SU-DHL-6 (cell line): ENCODE measurements at regions not wholly inside any gene's neighbourhood (a gene's known extent, or its start where the extent isn't known, plus 50 kb on each side); places are given as distances from the start of the nearest gene placed in this dataset.

Experiments used
- H2AFZ ChIP-seq: fragments of 200-600 bp; sonication (generic); 2 replicates; pipeline ENCODE4 v1.6.1; 2014; ENCODE audit warnings: low read depth, mild to moderate bottlenecking, moderate library complexity, mixed read lengths, antibody characterized with exemption, low read length; ENCODE audit not compliant: severe bottlenecking
- H3F3A ChIP-seq: fragments of 200-600 bp; shearing (Covaris generic); 2 replicates; pipeline ENCODE4 v1.6.0; 2016; ENCODE audit warnings: antibody characterized with exemption, mild to moderate bottlenecking; ENCODE audit not compliant: insufficient read depth
- H3K27ac ChIP-seq: fragments of 200-600 bp; sonication (generic); 2 replicates; pipeline ENCODE4 v1.5.1; 2016; ENCODE audit warnings: low read depth, mild to moderate bottlenecking, low read length, moderate library complexity, mixed read lengths
- H3K27me3 ChIP-seq: fragments of 200-600 bp; sonication (generic), shearing (Covaris generic); 2 replicates; pipeline ENCODE4 v1.6.0; 2014; ENCODE audit warnings: mild to moderate bottlenecking, low read length
- H3K36me3 ChIP-seq: fragments of 200-600 bp; sonication (generic); 2 replicates; pipeline ENCODE4 v1.6.1; 2014; ENCODE audit warnings: mild to moderate bottlenecking, low read length, mixed read lengths
- H3K4me2 ChIP-seq: fragments of 300-600, 200-600 bp; shearing (Covaris generic), sonication (generic); 2 replicates; pipeline ENCODE4 v1.6.0; 2014; ENCODE audit warnings: low read length, low read depth, mild to moderate bottlenecking; ENCODE audit not compliant: poor library complexity, severe bottlenecking
- H3K4me3 ChIP-seq: fragments of 200-600 bp; sonication (generic); 2 replicates; pipeline ENCODE4 v1.5.1; 2014; ENCODE audit warnings: antibody characterized with exemption, low read length, mild to moderate bottlenecking, mixed read lengths; ENCODE audit not compliant: insufficient read depth, poor library complexity, severe bottlenecking
- H3K79me2 ChIP-seq: fragments of 200-600 bp; sonication (generic); 2 replicates; pipeline ENCODE4 v1.6.1; 2014; ENCODE audit warnings: mild to moderate bottlenecking, low read length, moderate library complexity; ENCODE audit not compliant: insufficient read depth
- H3K9ac ChIP-seq: fragments of 200-600 bp; sonication (generic); 2 replicates; pipeline ENCODE4 v1.7.0; 2014; ENCODE audit warnings: mild to moderate bottlenecking, low read length
- H3K9me2 ChIP-seq: fragments of 200-600 bp; sonication (generic); replicated peaks from 2 replicates; pipeline ENCODE4 v1.6.1; 2014; ENCODE audit warnings: low read length; ENCODE audit not compliant: insufficient read depth
- H3K9me3 ChIP-seq: fragments of 200-600 bp; sonication (generic); 2 replicates; pipeline ENCODE4 v1.6.1; 2014; ENCODE audit warnings: low read length, mixed read lengths; ENCODE audit not compliant: insufficient read depth
- H4K20me1 ChIP-seq: fragments of 200-600 bp; sonication (generic); 2 replicates; pipeline ENCODE4 v1.6.1; 2014; ENCODE audit warnings: low read depth, mild to moderate bottlenecking, antibody characterized with exemption, low read length, moderate library complexity, mixed read lengths
- EZH2phosphoT487 ChIP-seq: fragments of 200-600 bp; sonication (generic), shearing (Covaris generic); conservative IDR thresholded peaks from 2 replicates; pipeline ENCODE4 v1.6.1; 2018; ENCODE audit warnings: mild to moderate bottlenecking, antibody characterized with exemption, low read length, moderate library complexity, mixed read lengths
- TF ChIP-seq, protein P1 (sequence below): fragments of 200-600 bp; sonication (generic); IDR thresholded peaks from one replicate; pipeline ENCODE4 v1.5.1; 2017; ENCODE audit warnings: antibody characterized with exemption, mild to moderate bottlenecking, low read length, moderate library complexity; ENCODE audit not compliant: insufficient read depth, poor library complexity, severe bottlenecking

DNA sequence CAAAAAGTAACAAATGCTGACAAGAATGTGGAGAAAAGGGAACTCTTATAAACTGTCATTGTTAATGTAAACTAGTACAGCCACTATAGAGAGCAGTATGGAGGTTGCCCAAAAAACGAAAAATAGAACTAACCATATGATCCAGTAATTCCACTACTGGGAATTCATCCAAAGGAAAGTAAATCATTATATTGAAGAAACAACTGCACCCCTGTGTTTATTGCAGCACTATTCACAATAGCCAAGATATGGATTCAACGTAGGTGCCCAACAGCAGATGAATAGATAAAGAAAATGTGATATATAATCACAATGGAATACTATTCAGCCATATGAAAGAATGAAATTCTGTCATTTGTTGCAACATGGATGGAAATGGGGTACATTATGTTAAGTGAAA lies 188.0 kb upstream of the E2F7 start:
- Histone ChIP-seq H3F3A (no peaks in the 10 kb centered on the region), H3K36me3 (no peaks in the 10 kb centered on the region)

DNA sequence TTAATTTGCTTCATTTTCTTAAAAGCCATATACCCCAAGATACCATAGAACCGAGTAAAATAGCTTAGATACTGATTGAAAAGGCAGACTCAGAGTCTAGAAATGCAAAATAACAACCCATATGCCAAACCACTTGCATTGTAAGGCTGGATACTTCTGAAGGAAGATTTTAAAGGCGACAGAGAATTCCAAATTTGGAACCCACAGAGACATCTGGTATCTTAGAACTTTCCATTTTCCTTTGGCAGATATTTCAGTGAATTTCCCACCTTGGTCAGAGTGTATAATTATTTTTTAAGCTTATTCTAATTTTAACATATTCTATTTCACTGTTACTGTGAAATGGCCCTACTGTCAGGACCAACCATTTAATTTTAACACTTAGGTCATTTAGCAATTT lies 186.4 kb upstream of the E2F7 start:
- Histone ChIP-seq H3K9me3 (no peaks in the 10 kb centered on the region), H3K36me3 (no peaks in the 10 kb centered on the region), H3K4me2 (no peak overlapping the region), H3K9me2 (no peaks in the 10 kb centered on the region), H3K4me3 (no peak overlapping the region), H2AFZ (no peak overlapping the region), H3K79me2 (no peaks in the 10 kb centered on the region), H3F3A (no peaks in the 10 kb centered on the region), H3K9ac (no peak overlapping the region), H3K27me3 (no peaks in the 10 kb centered on the region), H3K27ac (no peak overlapping the region), H4K20me1 (no peaks in the 10 kb centered on the region)
- TF ChIP-seq, protein P1, sequence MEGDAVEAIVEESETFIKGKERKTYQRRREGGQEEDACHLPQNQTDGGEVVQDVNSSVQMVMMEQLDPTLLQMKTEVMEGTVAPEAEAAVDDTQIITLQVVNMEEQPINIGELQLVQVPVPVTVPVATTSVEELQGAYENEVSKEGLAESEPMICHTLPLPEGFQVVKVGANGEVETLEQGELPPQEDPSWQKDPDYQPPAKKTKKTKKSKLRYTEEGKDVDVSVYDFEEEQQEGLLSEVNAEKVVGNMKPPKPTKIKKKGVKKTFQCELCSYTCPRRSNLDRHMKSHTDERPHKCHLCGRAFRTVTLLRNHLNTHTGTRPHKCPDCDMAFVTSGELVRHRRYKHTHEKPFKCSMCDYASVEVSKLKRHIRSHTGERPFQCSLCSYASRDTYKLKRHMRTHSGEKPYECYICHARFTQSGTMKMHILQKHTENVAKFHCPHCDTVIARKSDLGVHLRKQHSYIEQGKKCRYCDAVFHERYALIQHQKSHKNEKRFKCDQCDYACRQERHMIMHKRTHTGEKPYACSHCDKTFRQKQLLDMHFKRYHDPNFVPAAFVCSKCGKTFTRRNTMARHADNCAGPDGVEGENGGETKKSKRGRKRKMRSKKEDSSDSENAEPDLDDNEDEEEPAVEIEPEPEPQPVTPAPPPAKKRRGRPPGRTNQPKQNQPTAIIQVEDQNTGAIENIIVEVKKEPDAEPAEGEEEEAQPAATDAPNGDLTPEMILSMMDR, result no peak
- TF ChIP-seq EZH2phosphoT487, result no peak

More for the DNA sequence above, 188.0 kb upstream of the E2F7 start:
- no peaks in the 10 kb centered on the region for H3K9me2 ChIP-seq
- H3K4me3 ChIP-seq, result no peak overlapping the region
- H3K27ac ChIP-seq, result no peak overlapping the region
- H3K9ac ChIP-seq, result no peak overlapping the region
- no peaks in the 10 kb centered on the region for H3K79me2 ChIP-seq
- TF ChIP-seq EZH2phosphoT487, result no peak
- TF ChIP-seq, protein P1, result no peak
- no peak overlapping the region for H3K4me2 ChIP-seq
- no peaks in the 10 kb centered on the region for H3K27me3 ChIP-seq
- no peaks in the 10 kb centered on the region for H3K9me3 ChIP-seq
- H4K20me1 ChIP-seq, result no peaks in the 10 kb centered on the region
- no peak overlapping the region for H2AFZ ChIP-seq

DNA sequence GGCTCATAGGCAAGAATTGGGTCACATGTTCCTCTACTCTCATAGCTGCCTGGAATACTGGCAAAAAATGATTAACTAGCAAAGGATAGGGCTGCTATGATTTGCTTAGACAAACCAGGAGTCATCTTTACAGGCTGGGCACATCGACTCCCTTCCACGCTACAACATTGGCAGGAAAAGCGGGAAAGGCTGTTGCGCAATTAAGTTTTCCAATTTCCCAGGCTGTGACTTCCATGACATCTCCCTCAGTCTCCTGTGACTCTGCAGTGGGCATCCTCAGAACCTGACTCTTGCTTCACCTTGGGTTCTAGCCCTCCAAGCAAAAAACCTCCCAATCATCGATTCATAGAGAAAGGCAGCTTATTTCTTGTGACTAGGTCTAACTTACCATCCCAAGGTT lies 184.5 kb upstream of the E2F7 start:
- Histone ChIP-seq H3K79me2 (no peaks in the 10 kb centered on the region), H3K27ac (no peak overlapping the region), H3K4me2 (no peak overlapping the region), H3K9me3 (no peaks in the 10 kb centered on the region), H3K36me3 (no peaks in the 10 kb centered on the region), H2AFZ (no peak overlapping the region), H4K20me1 (no peaks in the 10 kb centered on the region), H3K9ac (no peak overlapping the region), H3K4me3 (no peak overlapping the region), H3K27me3 (no peaks in the 10 kb centered on the region), H3F3A (no peaks in the 10 kb centered on the region), H3K9me2 (no peaks in the 10 kb centered on the region)
- TF ChIP-seq, protein P1, result no peak
- TF ChIP-seq EZH2phosphoT487, result no peak
